CD4-positive, alpha-beta T cell treated with Interleukin-1 beta for 1 hour (primary cell): ENCODE measurements at regions not wholly inside any gene's neighbourhood (a gene's known extent, or its start where the extent isn't known, plus 50 kb on each side); places are given as distances from the start of the nearest gene placed in this dataset.

Experiments used
- DNase-seq, 2 donors: peaks; one replicate each; pipeline ENCODE4 v3.0.0-alpha.2; 2020 to 2022

GRCh38 chr9:16352791-16353401, 517.6 kb downstream of the BNC2 start:
- DNase-seq = no peak

GRCh38 chr9:16356196-16356765, 514.2 kb downstream of the BNC2 start:
- no peak for DNase-seq

GRCh38 chr9:16357828-16358227, 512.6 kb downstream of the BNC2 start:
- DNase-seq = no peak

GRCh38 chr9:16358751-16359150, 511.7 kb downstream of the BNC2 start:
- no peak for DNase-seq
